ENCODE measurements at regions not wholly inside any gene's neighbourhood (a gene's known extent, or its start where the extent isn't known, plus 50 kb on each side); places are given as distances from the start of the nearest gene placed in this dataset.

GRCh38 chr12:118822512-118822911 is 158.8 kb upstream of the SRRM4 start:
- CTCF ChIA-PET (ENCODE audit: low intra/inter-chr PET ratio): interaction anchor here (0.6 kb wide), 1 partner anchor 827 kb away, joined by 4 read pairs; no protein-coding TSS in a partner anchor
- TF ChIP-seq USF2 (CRISPR knock-in tag; IDR thresholded peaks at IDR 0.05) (no peak), SLC30A9 (CRISPR knock-in tag; IDR thresholded peaks at IDR 0.05) (no peak), ELF4 (CRISPR knock-in tag; IDR thresholded peaks at IDR 0.05) (no peak), FOXA3 (CRISPR knock-in tag; conservative IDR thresholded peaks at IDR 0.05 in 1 of 2, IDR thresholded peaks at IDR 0.05 in 1 of 2) (no peak), HMGN3 (IDR thresholded peaks at IDR 0.05; ENCODE audit: borderline replicate concordance, extremely low read depth, insufficient read length, low read depth, low read length) (no peak), E2F5 (CRISPR knock-in tag; IDR thresholded peaks at IDR 0.05) (no peak), POLR2H (tag; IDR thresholded peaks at IDR 0.05; ENCODE audit: low read depth) (no peak), MCM3 (IDR thresholded peaks at IDR 0.05) (no peak), ZNF583 (CRISPR knock-in tag; IDR thresholded peaks at IDR 0.05) (no peak), ZNF274 (IDR thresholded peaks at IDR 0.05; ENCODE audit: borderline replicate concordance, low read depth, low read length) (no peak)
- TF ChIP-seq, protein P1, sequence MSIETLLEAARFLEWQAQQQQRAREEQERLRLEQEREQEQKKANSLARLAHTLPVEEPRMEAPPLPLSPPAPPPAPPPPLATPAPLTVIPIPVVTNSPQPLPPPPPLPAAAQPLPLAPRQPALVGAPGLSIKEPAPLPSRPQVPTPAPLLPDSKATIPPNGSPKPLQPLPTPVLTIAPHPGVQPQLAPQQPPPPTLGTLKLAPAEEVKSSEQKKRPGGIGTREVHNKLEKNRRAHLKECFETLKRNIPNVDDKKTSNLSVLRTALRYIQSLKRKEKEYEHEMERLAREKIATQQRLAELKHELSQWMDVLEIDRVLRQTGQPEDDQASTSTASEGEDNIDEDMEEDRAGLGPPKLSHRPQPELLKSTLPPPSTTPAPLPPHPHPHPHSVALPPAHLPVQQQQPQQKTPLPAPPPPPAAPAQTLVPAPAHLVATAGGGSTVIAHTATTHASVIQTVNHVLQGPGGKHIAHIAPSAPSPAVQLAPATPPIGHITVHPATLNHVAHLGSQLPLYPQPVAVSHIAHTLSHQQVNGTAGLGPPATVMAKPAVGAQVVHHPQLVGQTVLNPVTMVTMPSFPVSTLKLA (conservative IDR thresholded peaks at IDR 0.05): no peak

More at GRCh38 chr12:118822512-118822911, 158.8 kb upstream of the SRRM4 start:
- in situ Hi-C loops (cut with MboI) (no loop called here), intact Hi-C loops (cut with micrococcal nuclease) (no loop called here)
- no peak for DNase-seq (ENCODE audit: extremely low read depth in 1 of 4, low spot score in 3 of 4)
- no peak overlapping the region for H3K4me3 ChIP-seq
- H3K27me3 ChIP-seq (ENCODE audit: control insufficient read depth in 2 of 2, insufficient read depth in 2 of 2, low read length in 2 of 2): no peaks in the 10 kb centered on the region; a peak in 1 of 5 replicates
- POLR2A ChIA-PET: interaction anchor here (0.7 kb wide), 1 partner anchor 873 kb away, joined by 3 read pairs; no protein-coding TSS in a partner anchor
- ATAC-seq: no peak
- no peaks in the 10 kb centered on the region for H3K4me1 ChIP-seq (replicated peaks in 1 of 2; ENCODE audit: control insufficient read depth in 2 of 2, insufficient read depth in 2 of 2, low read length in 2 of 2)
- no peak overlapping the region for H3K27ac ChIP-seq (ENCODE audit: extremely low read depth, low read depth, low read length)
- no TSS peak for BruUV-seq (replicated peaks)
- no peak overlapping the region for H3K4me2 ChIP-seq (ENCODE audit: insufficient read depth, low read length)
- no peaks in the 10 kb centered on the region for H3K36me3 ChIP-seq (ENCODE audit: control insufficient read depth, insufficient read depth, low read length)
- no peaks in the 10 kb centered on the region for H4K20me1 ChIP-seq (replicated peaks; ENCODE audit: control insufficient read depth, insufficient read depth, low read length)
- no peaks in the 10 kb centered on the region for H3K79me2 ChIP-seq (ENCODE audit: control insufficient read depth, insufficient read depth, low read length)
- no peak overlapping the region for H3K9ac ChIP-seq (ENCODE audit: insufficient read depth in 1 of 2, low read depth in 2 of 2, low read length in 2 of 2)
- no peaks in the 10 kb centered on the region for H3K9me1 ChIP-seq (ENCODE audit: control insufficient read depth, insufficient read depth, low read length)
- 3% methylated on average over 3 of the region's 3 CpGs for WGBS (ENCODE audit: insufficient coverage, low coverage, missing lambda C conversion rate)
- H3K9me3 ChIP-seq (replicated peaks; ENCODE audit: control insufficient read depth, insufficient read depth, low read depth, low read length): no peaks in the 10 kb centered on the region
- no peak for FAIRE-seq
- no peak overlapping the region for H2AFZ ChIP-seq (ENCODE audit: low read depth, low read length)
